ENCODE measurements at regions not wholly inside any gene's neighbourhood (a gene's known extent, or its start where the extent isn't known, plus 50 kb on each side); places are given as distances from the start of the nearest gene placed in this dataset.

DNA sequence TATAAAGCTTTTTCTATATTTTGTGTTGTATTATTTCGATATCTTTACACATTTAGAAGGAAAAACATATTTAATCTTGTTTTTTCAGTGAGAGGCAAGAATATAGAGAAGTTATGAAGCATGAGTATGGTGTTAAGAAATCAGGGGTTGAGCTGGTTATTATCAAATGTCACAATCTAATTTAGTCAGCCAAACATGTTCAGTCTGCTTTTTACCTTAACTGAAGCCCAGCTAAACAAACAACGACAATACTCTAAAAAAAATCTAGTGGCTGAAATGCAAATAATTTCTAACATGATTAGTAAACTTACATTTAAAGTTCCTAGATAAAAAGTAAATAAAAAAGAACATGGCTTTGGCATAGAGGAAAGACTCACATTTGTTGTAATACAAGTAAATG, 433.8 kb upstream of the NRSN1 start (continued):
- TF ChIP-seq ZFX (IDR thresholded peaks at IDR 0.05), result no peak
- TF ChIP-seq ZNF274 (IDR thresholded peaks at IDR 0.05; ENCODE audit: low read depth, low read length), result no peak
- no peak for TF ChIP-seq FOSL1 (IDR thresholded peaks at IDR 0.05; ENCODE audit: low read depth)

DNA sequence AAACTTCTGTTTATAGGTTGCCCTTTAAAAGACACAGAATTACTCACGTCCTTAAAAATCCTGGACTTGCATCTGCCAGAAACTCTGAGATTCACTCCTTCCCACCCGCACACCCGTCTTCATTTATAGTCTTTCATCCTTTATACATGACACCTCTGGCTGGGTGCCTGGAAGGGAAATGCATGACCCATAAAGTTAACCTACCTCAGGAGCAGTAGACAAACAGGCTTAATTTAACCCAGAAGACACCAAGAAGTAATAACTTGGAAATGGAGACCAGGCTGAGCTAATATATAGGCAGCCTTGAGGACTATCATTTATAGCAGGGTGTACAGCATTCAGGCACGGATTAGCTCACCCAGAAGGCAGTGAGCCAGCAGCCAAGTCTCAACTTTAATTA, 429.0 kb upstream of the NRSN1 start:
- no peak overlapping the region for H3K4me3 ChIP-seq (replicated peaks in 1 of 2; ENCODE audit: low read depth in 1 of 2, low read length in 2 of 2)
- no peaks in the 10 kb centered on the region for H3K27me3 ChIP-seq (ENCODE audit: insufficient read depth, low read length)
- no peaks in the 10 kb centered on the region for H3K36me3 ChIP-seq (ENCODE audit: control insufficient read depth in 1 of 2, insufficient read depth in 2 of 2, low read length in 2 of 2)
- ChIA-PET RAD21 (ENCODE audit: low non-redundant PET in 1 of 2, low total read pairs in 2 of 2, uncharacterized antibody in 2 of 2, unreplicated experiment in 2 of 2) (no interaction called here), CTCF (no interaction called here), POLR2A (no interaction called here)
- H3K27ac ChIP-seq (ENCODE audit: low read depth, low read length), result no peak overlapping the region
- ATAC-seq (no peak), DNase-seq (ENCODE audit: low read depth, low spot score) (no peak)
- H2AFZ ChIP-seq (ENCODE audit: low read depth, low read length, poor library complexity, severe bottlenecking), result no peak overlapping the region
- H3K9me2 ChIP-seq (ENCODE audit: insufficient read depth), result no peaks in the 10 kb centered on the region
- H3K4me1 ChIP-seq (ENCODE audit: control insufficient read depth in 1 of 2, insufficient read depth in 2 of 2, low read length in 2 of 2), result no peaks in the 10 kb centered on the region
- intact Hi-C loops (cut with micrococcal nuclease), result no loop called here
- no TSS peak for BruUV-seq (replicated peaks)
- no peaks in the 10 kb centered on the region for H3K79me2 ChIP-seq (ENCODE audit: insufficient read depth, low read length)
- no peak overlapping the region for H3K4me2 ChIP-seq (ENCODE audit: low read length)
- TF ChIP-seq SIN3A (IDR thresholded peaks at IDR 0.05; ENCODE audit: low read depth), result no peak
- TF ChIP-seq YY1 (IDR thresholded peaks at IDR 0.05; ENCODE audit: extremely low read depth, insufficient replicate concordance, low read depth, low read length), result no peak
- no peak for TF ChIP-seq EZH2phosphoT487 (IDR thresholded peaks at IDR 0.05; ENCODE audit: borderline replicate concordance)
- TF ChIP-seq SP1 (IDR thresholded peaks at IDR 0.05; ENCODE audit: low read depth), result no peak
- no peak for TF ChIP-seq POLR2A (IDR thresholded peaks at IDR 0.05; ENCODE audit: borderline replicate concordance, extremely low read depth, insufficient read depth, insufficient read length)
- TF ChIP-seq, protein P1, sequence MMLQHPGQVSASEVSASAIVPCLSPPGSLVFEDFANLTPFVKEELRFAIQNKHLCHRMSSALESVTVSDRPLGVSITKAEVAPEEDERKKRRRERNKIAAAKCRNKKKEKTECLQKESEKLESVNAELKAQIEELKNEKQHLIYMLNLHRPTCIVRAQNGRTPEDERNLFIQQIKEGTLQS (IDR thresholded peaks at IDR 0.05), result no peak
- TF ChIP-seq ZFX (IDR thresholded peaks at IDR 0.05), result no peak
- no peak for TF ChIP-seq ZNF274 (IDR thresholded peaks at IDR 0.05; ENCODE audit: low read depth, low read length)
- no peak for TF ChIP-seq JUND (IDR thresholded peaks at IDR 0.05)
- no peak for TF ChIP-seq CBX3 (IDR thresholded peaks at IDR 0.05; ENCODE audit: low read depth)
- TF ChIP-seq RAD21 (IDR thresholded peaks at IDR 0.05; ENCODE audit: low read depth), result no peak
- TF ChIP-seq TCF7L2 (IDR thresholded peaks at IDR 0.05; ENCODE audit: borderline replicate concordance, extremely low read depth, insufficient read depth, insufficient read length), result no peak
- TF ChIP-seq, protein P2, sequence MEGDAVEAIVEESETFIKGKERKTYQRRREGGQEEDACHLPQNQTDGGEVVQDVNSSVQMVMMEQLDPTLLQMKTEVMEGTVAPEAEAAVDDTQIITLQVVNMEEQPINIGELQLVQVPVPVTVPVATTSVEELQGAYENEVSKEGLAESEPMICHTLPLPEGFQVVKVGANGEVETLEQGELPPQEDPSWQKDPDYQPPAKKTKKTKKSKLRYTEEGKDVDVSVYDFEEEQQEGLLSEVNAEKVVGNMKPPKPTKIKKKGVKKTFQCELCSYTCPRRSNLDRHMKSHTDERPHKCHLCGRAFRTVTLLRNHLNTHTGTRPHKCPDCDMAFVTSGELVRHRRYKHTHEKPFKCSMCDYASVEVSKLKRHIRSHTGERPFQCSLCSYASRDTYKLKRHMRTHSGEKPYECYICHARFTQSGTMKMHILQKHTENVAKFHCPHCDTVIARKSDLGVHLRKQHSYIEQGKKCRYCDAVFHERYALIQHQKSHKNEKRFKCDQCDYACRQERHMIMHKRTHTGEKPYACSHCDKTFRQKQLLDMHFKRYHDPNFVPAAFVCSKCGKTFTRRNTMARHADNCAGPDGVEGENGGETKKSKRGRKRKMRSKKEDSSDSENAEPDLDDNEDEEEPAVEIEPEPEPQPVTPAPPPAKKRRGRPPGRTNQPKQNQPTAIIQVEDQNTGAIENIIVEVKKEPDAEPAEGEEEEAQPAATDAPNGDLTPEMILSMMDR (IDR thresholded peaks at IDR 0.05 in 2 of 3, conservative IDR thresholded peaks at IDR 0.05 in 1 of 3; ENCODE audit: borderline replicate concordance in 1 of 3, insufficient read depth in 1 of 3, low read depth in 2 of 3, low read length in 2 of 3), result no peak
- no peak for TF ChIP-seq EZH2 (IDR thresholded peaks at IDR 0.05)
- TF ChIP-seq POLR2AphosphoS5 (IDR thresholded peaks at IDR 0.05; ENCODE audit: low read depth, low read length), result no peak
- no peak for TF ChIP-seq FOSL1 (IDR thresholded peaks at IDR 0.05; ENCODE audit: low read depth)
- TF ChIP-seq, protein P3, sequence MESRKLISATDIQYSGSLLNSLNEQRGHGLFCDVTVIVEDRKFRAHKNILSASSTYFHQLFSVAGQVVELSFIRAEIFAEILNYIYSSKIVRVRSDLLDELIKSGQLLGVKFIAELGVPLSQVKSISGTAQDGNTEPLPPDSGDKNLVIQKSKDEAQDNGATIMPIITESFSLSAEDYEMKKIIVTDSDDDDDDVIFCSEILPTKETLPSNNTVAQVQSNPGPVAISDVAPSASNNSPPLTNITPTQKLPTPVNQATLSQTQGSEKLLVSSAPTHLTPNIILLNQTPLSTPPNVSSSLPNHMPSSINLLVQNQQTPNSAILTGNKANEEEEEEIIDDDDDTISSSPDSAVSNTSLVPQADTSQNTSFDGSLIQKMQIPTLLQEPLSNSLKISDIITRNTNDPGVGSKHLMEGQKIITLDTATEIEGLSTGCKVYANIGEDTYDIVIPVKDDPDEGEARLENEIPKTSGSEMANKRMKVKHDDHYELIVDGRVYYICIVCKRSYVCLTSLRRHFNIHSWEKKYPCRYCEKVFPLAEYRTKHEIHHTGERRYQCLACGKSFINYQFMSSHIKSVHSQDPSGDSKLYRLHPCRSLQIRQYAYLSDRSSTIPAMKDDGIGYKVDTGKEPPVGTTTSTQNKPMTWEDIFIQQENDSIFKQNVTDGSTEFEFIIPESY (IDR thresholded peaks at IDR 0.05; ENCODE audit: extremely low read depth, insufficient replicate concordance, low read length), result no peak
- no peak overlapping the region for H3K9ac ChIP-seq (ENCODE audit: low read length)
- H3K9me3 ChIP-seq (ENCODE audit: control insufficient read depth in 1 of 2, insufficient read depth in 1 of 2, low read depth in 1 of 2, low read length in 2 of 2), result peaks cover 0 to 10% of the 10 kb centered on the region in 2 experiments; a peak in 1 of 4 replicates
- no peaks in the 10 kb centered on the region for H4K20me1 ChIP-seq (ENCODE audit: insufficient read depth)
